A549 (cell line): ENCODE measurements at regions not wholly inside any gene's neighbourhood (a gene's known extent, or its start where the extent isn't known, plus 50 kb on each side); places are given as distances from the start of the nearest gene placed in this dataset.

ENCODE experiments used
- CBX8 ChIP-seq: fragments of 200-600 bp; sonication (generic); IDR thresholded peaks from 2 replicates; pipeline ENCODE4 v1.6.1; 2016
- EP300 ChIP-seq, 2 experiments: fragments of >200 bp; sonication (Bioruptor Twin); formaldehyde crosslinking; IDR thresholded peaks; 2 replicates in 1 of 2; 3 replicates in 1 of 2; pipeline ENCODE4 v1.6.1; 2016 to 2017
- HDAC2 ChIP-seq: fragments of 200-600 bp; sonication (generic); IDR thresholded peaks from 2 replicates; pipeline ENCODE4 v1.6.1; 2016
- RAD21 ChIP-seq, 2 experiments: fragments of >200 bp in 1 of 2; sonication (Bioruptor Twin) in 1 of 2; formaldehyde crosslinking in 1 of 2; IDR thresholded peaks in 1 of 2; conservative IDR thresholded peaks in 1 of 2; 2 replicates in 1 of 2; 3 replicates in 1 of 2; pipeline ENCODE4 v1.6.1; 2012 to 2018; ENCODE audit warnings: inconsistent platforms in 1 of 2
- SMC3 ChIP-seq: fragments of >200 bp; sonication (Bioruptor Twin); formaldehyde crosslinking; IDR thresholded peaks from 3 replicates; pipeline ENCODE4 v1.6.1; 2018; ENCODE audit warnings: inconsistent platforms
- TF ChIP-seq, protein P1 (sequence below): fragments of >200 bp; sonication (Bioruptor Twin); formaldehyde crosslinking; IDR thresholded peaks from 3 replicates; pipeline ENCODE4 v1.5.1; 2016
- TF ChIP-seq, protein P2 (sequence below): fragments of 200-600 bp; sonication (generic); IDR thresholded peaks from 2 replicates; pipeline ENCODE4 v1.6.1; 2016; ENCODE audit warnings: antibody characterized with exemption, mild to moderate bottlenecking, moderate library complexity

DNA sequence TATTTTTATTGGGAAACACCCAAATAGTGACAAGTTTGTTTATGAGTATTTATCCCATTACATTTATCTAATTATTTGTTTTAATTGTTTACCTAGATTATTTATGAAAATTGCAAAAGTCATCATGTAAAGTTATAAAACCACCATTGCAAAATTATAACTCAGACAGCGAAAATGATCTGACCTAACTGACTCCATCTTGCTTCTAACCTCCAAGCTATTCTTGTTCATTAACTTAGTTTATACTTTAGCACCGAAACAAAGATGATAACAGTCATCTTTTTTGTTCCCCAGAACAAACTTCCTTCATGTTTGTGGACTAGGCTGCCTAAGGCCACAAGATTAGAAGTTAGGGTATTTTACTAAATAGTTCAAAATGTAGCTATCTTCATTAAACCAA lies 190.8 kb downstream of the FASLG start:
- TF ChIP-seq HDAC2 = no peak
- TF ChIP-seq RAD21 (conservative IDR thresholded peaks at IDR 0.05 in 1 of 2, IDR thresholded peaks at IDR 0.05 in 1 of 2) = no peak
- TF ChIP-seq, protein P1, sequence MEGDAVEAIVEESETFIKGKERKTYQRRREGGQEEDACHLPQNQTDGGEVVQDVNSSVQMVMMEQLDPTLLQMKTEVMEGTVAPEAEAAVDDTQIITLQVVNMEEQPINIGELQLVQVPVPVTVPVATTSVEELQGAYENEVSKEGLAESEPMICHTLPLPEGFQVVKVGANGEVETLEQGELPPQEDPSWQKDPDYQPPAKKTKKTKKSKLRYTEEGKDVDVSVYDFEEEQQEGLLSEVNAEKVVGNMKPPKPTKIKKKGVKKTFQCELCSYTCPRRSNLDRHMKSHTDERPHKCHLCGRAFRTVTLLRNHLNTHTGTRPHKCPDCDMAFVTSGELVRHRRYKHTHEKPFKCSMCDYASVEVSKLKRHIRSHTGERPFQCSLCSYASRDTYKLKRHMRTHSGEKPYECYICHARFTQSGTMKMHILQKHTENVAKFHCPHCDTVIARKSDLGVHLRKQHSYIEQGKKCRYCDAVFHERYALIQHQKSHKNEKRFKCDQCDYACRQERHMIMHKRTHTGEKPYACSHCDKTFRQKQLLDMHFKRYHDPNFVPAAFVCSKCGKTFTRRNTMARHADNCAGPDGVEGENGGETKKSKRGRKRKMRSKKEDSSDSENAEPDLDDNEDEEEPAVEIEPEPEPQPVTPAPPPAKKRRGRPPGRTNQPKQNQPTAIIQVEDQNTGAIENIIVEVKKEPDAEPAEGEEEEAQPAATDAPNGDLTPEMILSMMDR = no peak
- TF ChIP-seq, protein P2, sequence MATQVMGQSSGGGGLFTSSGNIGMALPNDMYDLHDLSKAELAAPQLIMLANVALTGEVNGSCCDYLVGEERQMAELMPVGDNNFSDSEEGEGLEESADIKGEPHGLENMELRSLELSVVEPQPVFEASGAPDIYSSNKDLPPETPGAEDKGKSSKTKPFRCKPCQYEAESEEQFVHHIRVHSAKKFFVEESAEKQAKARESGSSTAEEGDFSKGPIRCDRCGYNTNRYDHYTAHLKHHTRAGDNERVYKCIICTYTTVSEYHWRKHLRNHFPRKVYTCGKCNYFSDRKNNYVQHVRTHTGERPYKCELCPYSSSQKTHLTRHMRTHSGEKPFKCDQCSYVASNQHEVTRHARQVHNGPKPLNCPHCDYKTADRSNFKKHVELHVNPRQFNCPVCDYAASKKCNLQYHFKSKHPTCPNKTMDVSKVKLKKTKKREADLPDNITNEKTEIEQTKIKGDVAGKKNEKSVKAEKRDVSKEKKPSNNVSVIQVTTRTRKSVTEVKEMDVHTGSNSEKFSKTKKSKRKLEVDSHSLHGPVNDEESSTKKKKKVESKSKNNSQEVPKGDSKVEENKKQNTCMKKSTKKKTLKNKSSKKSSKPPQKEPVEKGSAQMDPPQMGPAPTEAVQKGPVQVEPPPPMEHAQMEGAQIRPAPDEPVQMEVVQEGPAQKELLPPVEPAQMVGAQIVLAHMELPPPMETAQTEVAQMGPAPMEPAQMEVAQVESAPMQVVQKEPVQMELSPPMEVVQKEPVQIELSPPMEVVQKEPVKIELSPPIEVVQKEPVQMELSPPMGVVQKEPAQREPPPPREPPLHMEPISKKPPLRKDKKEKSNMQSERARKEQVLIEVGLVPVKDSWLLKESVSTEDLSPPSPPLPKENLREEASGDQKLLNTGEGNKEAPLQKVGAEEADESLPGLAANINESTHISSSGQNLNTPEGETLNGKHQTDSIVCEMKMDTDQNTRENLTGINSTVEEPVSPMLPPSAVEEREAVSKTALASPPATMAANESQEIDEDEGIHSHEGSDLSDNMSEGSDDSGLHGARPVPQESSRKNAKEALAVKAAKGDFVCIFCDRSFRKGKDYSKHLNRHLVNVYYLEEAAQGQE = no peak
- TF ChIP-seq SMC3 = no peak
- TF ChIP-seq CBX8 = no peak
- no peak for TF ChIP-seq EP300 (IDR thresholded peaks at IDR 0.05)
